GM12878 (cell line): ENCODE measurements at regions not wholly inside any gene's neighbourhood (a gene's known extent, or its start where the extent isn't known, plus 50 kb on each side); places are given as distances from the start of the nearest gene placed in this dataset.

ENCODE experiments used
- ATAC-seq: fragments of 200-7000 bp; cut with Tn5 transposase; 3 replicates; pipeline ENCODE4 v1.9.1; 2020; ENCODE audit warnings: mild to moderate bottlenecking, moderate library complexity
- BruUV-seq: library from RNA; stranded (reverse); fragments of 400-500 nt; replicated peaks from 2 replicates; lab custom pipeline; 2021; lab: Mats Ljungman, UMichigan
- CTCF ChIA-PET: fragments of 300-600 bp; sonication (Branson Sonifier 250); formaldehyde crosslinking; extraction: SDS; loops from one replicate; lab custom pipeline; 2021; ENCODE audit warnings: inconsistent platforms; lab: Yijun Ruan, JAX
- POLR2A ChIA-PET: fragments of 350-600 bp; formaldehyde crosslinking; extraction: SDS; loops from one replicate; lab custom pipeline; 2021; ENCODE audit warnings: inconsistent platforms; lab: Charles Lee
- RAD21 ChIA-PET: fragments of 300-600 bp; sonication (Branson Sonifier 250); formaldehyde crosslinking; loops from one replicate; lab custom pipeline; 2023; ENCODE audit warnings: antibody characterized with exemption; ENCODE audit not compliant: unreplicated experiment; lab: Charles Lee
- SMC1A ChIA-PET: fragments of 300-600 bp; sonication (Branson Sonifier 250); formaldehyde crosslinking; loops from one replicate; lab custom pipeline; 2023; ENCODE audit not compliant: unreplicated experiment, uncharacterized antibody; lab: Charles Lee
- DNase-seq: peaks from one replicate; pipeline ENCODE4 v3.0.0-alpha.2; 2011; ENCODE audit warnings: low read depth, low spot score
- FAIRE-seq: peaks from 3 replicates; lab custom pipeline; 2011; peaks lifted over from hg19 to GRCh38; lab: Jason Lieb, UNC
- H2AFZ ChIP-seq: 2 replicates; pipeline ENCODE4 v1.6.0; 2011; ENCODE audit warnings: low read depth, low read length, control low read depth; ENCODE audit not compliant: control insufficient read depth
- H3K27ac ChIP-seq: 2 replicates; pipeline ENCODE4 v1.5.1; 2011; ENCODE audit warnings: control low read depth; ENCODE audit not compliant: control insufficient read depth, insufficient read depth
- H3K27me3 ChIP-seq, 2 experiments: replicated peaks in 1 of 2; 2 replicates each; pipeline versions ENCODE4 v1.6.0 to v1.6.1; 2011; ENCODE audit warnings: low read length in 1 of 2; ENCODE audit not compliant: control insufficient read depth in 2 of 2, insufficient read depth in 2 of 2
- H3K36me3 ChIP-seq, 2 experiments: 2 replicates each; pipeline ENCODE4 v1.5.1; 2011; ENCODE audit warnings: low read length in 1 of 2; ENCODE audit not compliant: control insufficient read depth in 2 of 2, insufficient read depth in 2 of 2
- H3K4me1 ChIP-seq: 2 replicates; pipeline ENCODE4 v1.6.1; 2011; ENCODE audit warnings: mild to moderate bottlenecking, low read length, moderate library complexity, mixed read lengths; ENCODE audit not compliant: control insufficient read depth, insufficient read depth
- H3K4me2 ChIP-seq: 2 replicates; pipeline ENCODE4 v1.6.0; 2011; ENCODE audit warnings: control low read depth; ENCODE audit not compliant: control insufficient read depth, insufficient read depth
- H3K4me3 ChIP-seq: fragments of 200-600 bp; sonication (generic); 2 replicates; pipeline ENCODE4 v1.5.1; 2016
- H3K79me2 ChIP-seq: 2 replicates; pipeline ENCODE4 v1.6.0; 2011; ENCODE audit warnings: low read length; ENCODE audit not compliant: control insufficient read depth, insufficient read depth
- H3K9ac ChIP-seq: 2 replicates; pipeline ENCODE4 v1.8.0; 2011; ENCODE audit warnings: low read length, control low read depth, mixed read lengths; ENCODE audit not compliant: control insufficient read depth, insufficient read depth
- H3K9me3 ChIP-seq: replicated peaks from 3 replicates; pipeline ENCODE4 v1.5.1; 2011; ENCODE audit warnings: mild to moderate bottlenecking, low read length; ENCODE audit not compliant: control insufficient read depth, insufficient read depth
- H4K20me1 ChIP-seq: 2 replicates; pipeline ENCODE4 v1.6.0; 2011; ENCODE audit not compliant: control insufficient read depth, insufficient read depth
- ATF7 ChIP-seq: fragments of 450-650 bp; IDR thresholded peaks from 2 replicates; pipeline ENCODE4 v1.6.1; 2016; ENCODE audit warnings: low read depth, mild to moderate bottlenecking
- BMI1 ChIP-seq: fragments of 450-650 bp; IDR thresholded peaks from 2 replicates; pipeline ENCODE4 v1.6.1; 2016; ENCODE audit warnings: mild to moderate bottlenecking, moderate library complexity, borderline replicate concordance
- CHD1 ChIP-seq: IDR thresholded peaks from 2 replicates; pipeline ENCODE4 v1.6.1; 2012; ENCODE audit warnings: low read depth, low read length, improper control_type of control experiment
- CHD2 ChIP-seq: IDR thresholded peaks from 2 replicates; pipeline ENCODE4 v1.6.1; 2011; ENCODE audit warnings: low read depth, low read length, improper control_type of control experiment, borderline replicate concordance
- E4F1 ChIP-seq: fragments of 450-650 bp; IDR thresholded peaks from 2 replicates; pipeline ENCODE4 v1.6.1; 2018; ENCODE audit warnings: borderline replicate concordance, mild to moderate bottlenecking; ENCODE audit not compliant: partially characterized antibody
- HDAC2 ChIP-seq: fragments of 200-600 bp; sonication (generic); IDR thresholded peaks from 2 replicates; pipeline ENCODE4 v1.6.1; 2017
- KAT2A ChIP-seq: conservative IDR thresholded peaks from 2 replicates; pipeline ENCODE4 v1.6.1; 2011; ENCODE audit warnings: low read depth, low read length; ENCODE audit not compliant: control insufficient read depth
- LARP7 ChIP-seq: fragments of 450-650 bp; IDR thresholded peaks from 2 replicates; pipeline ENCODE4 v1.6.1; 2017; ENCODE audit warnings: mild to moderate bottlenecking
- NFYA ChIP-seq: IDR thresholded peaks from 2 replicates; pipeline ENCODE4 v1.6.1; 2011; ENCODE audit warnings: low read depth, mild to moderate bottlenecking, low read length, improper control_type of control experiment, borderline replicate concordance
- RAD21 ChIP-seq: IDR thresholded peaks from 2 replicates; pipeline ENCODE4 v1.6.1; 2011; ENCODE audit warnings: mild to moderate bottlenecking, low read depth, low read length, moderate library complexity; ENCODE audit not compliant: insufficient read depth
- SRF ChIP-seq, 2 experiments: IDR thresholded peaks; 2 replicates each; pipeline ENCODE4 v1.6.1; 2011; ENCODE audit warnings: low read depth in 2 of 2, low read length in 2 of 2, mild to moderate bottlenecking in 1 of 2, moderate library complexity in 1 of 2
- ZSCAN29 ChIP-seq: fragments of 450-650 bp; IDR thresholded peaks from 2 replicates; pipeline ENCODE4 v1.6.1; 2017; ENCODE audit warnings: mild to moderate bottlenecking, moderate library complexity
- ZZZ3 ChIP-seq: IDR thresholded peaks from 2 replicates; pipeline ENCODE4 v1.6.1; 2011; ENCODE audit warnings: low read depth; ENCODE audit not compliant: control insufficient read depth, insufficient read length
- WGBS: methylation state at CpG from one replicate; pipeline ENCODE4 v1.1.6; 2016; ENCODE audit warnings: low lambda C conversion rate; ENCODE audit not compliant: insufficient replicate concordance, insufficient coverage; ENCODE audit errors: missing lambda C conversion rate; 5-methylcytosine and 5-hydroxymethylcytosine counted together
- in situ Hi-C: fragments of 300-500 bp; cut with MboI; formaldehyde crosslinking; loops from 9 replicates; pipeline ENCODE4 v1.14.3; 2018; ENCODE audit warnings: mixed read lengths
- intact Hi-C: fragments of 100-400 bp; cut with micrococcal nuclease; formaldehyde crosslinking; loops from one replicate; pipeline ENCODE4 v1.14.2; 2022; ENCODE audit not compliant: unreplicated experiment
- TF ChIP-seq, protein P1 (sequence below): fragments of 450-650 bp; IDR thresholded peaks from 2 replicates; pipeline ENCODE4 v1.6.1; 2017; ENCODE audit warnings: mild to moderate bottlenecking, low read depth, inconsistent platforms; ENCODE audit not compliant: poor library complexity, severe bottlenecking
- TF ChIP-seq, protein P2 (sequence below): IDR thresholded peaks from 2 replicates; pipeline ENCODE4 v1.6.1; 2011; ENCODE audit warnings: low read depth, low read length, improper control_type of control experiment, borderline replicate concordance

- DNase-seq (no peak), ATAC-seq (no peak), FAIRE-seq (no peak)
- H3K9ac ChIP-seq = no peak overlapping the region
- no peaks in the 10 kb centered on the region for H3K9me3 ChIP-seq
- H3K4me1 ChIP-seq = no peaks in the 10 kb centered on the region
- in situ Hi-C loops (no loop called here), intact Hi-C loops (no loop called here)
- ChIA-PET SMC1A (no interaction called here), CTCF (interaction anchor here (1.8 kb wide), 1 partner anchor 13 kb away, joined by 4 read pairs; no protein-coding TSS in a partner anchor), POLR2A (no interaction called here), RAD21 (no interaction called here)
- H3K4me2 ChIP-seq = no peak overlapping the region
- no TSS peak for BruUV-seq
- H3K27ac ChIP-seq = no peak overlapping the region
- H3K27me3 ChIP-seq = peaks cover 2% of the 10 kb centered on the region in 2 experiments; a peak in 1 of 4 replicates
- no peaks in the 10 kb centered on the region for H3K79me2 ChIP-seq
- H2AFZ ChIP-seq = no peak overlapping the region
- 46% methylated on average over 18 of the region's 18 CpGs for WGBS
- no peak overlapping the region for H3K4me3 ChIP-seq
- no peaks in the 10 kb centered on the region for H4K20me1 ChIP-seq
- H3K36me3 ChIP-seq = no peaks in the 10 kb centered on the region
- TF ChIP-seq, protein P1, sequence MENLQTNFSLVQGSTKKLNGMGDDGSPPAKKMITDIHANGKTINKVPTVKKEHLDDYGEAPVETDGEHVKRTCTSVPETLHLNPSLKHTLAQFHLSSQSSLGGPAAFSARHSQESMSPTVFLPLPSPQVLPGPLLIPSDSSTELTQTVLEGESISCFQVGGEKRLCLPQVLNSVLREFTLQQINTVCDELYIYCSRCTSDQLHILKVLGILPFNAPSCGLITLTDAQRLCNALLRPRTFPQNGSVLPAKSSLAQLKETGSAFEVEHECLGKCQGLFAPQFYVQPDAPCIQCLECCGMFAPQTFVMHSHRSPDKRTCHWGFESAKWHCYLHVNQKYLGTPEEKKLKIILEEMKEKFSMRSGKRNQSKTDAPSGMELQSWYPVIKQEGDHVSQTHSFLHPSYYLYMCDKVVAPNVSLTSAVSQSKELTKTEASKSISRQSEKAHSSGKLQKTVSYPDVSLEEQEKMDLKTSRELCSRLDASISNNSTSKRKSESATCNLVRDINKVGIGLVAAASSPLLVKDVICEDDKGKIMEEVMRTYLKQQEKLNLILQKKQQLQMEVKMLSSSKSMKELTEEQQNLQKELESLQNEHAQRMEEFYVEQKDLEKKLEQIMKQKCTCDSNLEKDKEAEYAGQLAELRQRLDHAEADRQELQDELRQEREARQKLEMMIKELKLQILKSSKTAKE = no peak
- TF ChIP-seq E4F1 (no peak), HDAC2 (no peak), RAD21 (no peak), ATF7 (no peak), CHD1 (no peak), KAT2A (no peak), ZZZ3 (no peak), BMI1 (no peak), CHD2 (no peak), NFYA (no peak), ZSCAN29 (no peak), LARP7 (no peak), SRF (IDR thresholded peaks at IDR 0.05; ENCODE audit: low read depth in 2 of 2, low read length in 2 of 2) (no peak)
- TF ChIP-seq, protein P2, sequence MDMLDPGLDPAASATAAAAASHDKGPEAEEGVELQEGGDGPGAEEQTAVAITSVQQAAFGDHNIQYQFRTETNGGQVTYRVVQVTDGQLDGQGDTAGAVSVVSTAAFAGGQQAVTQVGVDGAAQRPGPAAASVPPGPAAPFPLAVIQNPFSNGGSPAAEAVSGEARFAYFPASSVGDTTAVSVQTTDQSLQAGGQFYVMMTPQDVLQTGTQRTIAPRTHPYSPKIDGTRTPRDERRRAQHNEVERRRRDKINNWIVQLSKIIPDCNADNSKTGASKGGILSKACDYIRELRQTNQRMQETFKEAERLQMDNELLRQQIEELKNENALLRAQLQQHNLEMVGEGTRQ = no peak
These were observed 265.0 kb downstream of the XXYLT1 start for GRCh38 chr3:195005759-195006510.
